ES-I3 (cell line): ENCODE measurements at regions not wholly inside any gene's neighbourhood (a gene's known extent, or its start where the extent isn't known, plus 50 kb on each side); places are given as distances from the start of the nearest gene placed in this dataset.

ENCODE experiments used
- H3K36me3 ChIP-seq: 2 replicates; pipeline ENCODE4 v1.6.1; 2013; ENCODE audit warnings: mild to moderate bottlenecking, low read length, control low read depth, moderate library complexity; ENCODE audit not compliant: insufficient read depth
- H3K4me1 ChIP-seq: 2 replicates; pipeline ENCODE4 v1.6.1; 2013; ENCODE audit warnings: mild to moderate bottlenecking, control low read depth, low read length; ENCODE audit not compliant: insufficient read depth
- H3K9ac ChIP-seq: 2 replicates; pipeline ENCODE4 v1.6.1; 2013; ENCODE audit warnings: low read depth, mild to moderate bottlenecking, low read length, moderate library complexity
- H3K9me3 ChIP-seq: 2 replicates; pipeline ENCODE4 v1.6.1; 2013; ENCODE audit warnings: mild to moderate bottlenecking, low read length, moderate library complexity; ENCODE audit not compliant: control insufficient read depth, insufficient read depth

DNA sequence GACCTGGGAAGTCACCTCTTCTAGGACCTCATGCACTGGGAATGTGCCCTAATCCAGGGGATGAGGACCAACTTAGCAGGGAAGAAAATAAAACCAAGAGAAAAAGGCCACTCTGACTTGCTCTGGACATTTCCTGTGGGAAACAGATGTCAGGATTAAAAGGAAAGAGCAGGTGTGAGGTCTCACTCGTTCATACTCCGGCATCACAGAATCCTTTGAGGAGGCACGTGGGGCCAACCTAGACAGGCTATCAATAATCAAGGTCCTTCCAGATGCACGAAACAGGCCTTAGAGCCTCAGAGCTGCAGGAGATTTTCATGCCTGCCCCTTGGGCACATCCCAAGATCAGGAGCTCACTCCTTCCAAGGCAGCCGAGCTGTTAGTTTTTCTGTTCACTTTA lies 321.5 kb upstream of the CCL2 start:
- Histone ChIP-seq H3K9me3 (no peaks in the 10 kb centered on the region), H3K36me3 (no peaks in the 10 kb centered on the region), H3K4me1 (peaks cover 20% of the 10 kb centered on the region), H3K9ac (no peak overlapping the region)

DNA sequence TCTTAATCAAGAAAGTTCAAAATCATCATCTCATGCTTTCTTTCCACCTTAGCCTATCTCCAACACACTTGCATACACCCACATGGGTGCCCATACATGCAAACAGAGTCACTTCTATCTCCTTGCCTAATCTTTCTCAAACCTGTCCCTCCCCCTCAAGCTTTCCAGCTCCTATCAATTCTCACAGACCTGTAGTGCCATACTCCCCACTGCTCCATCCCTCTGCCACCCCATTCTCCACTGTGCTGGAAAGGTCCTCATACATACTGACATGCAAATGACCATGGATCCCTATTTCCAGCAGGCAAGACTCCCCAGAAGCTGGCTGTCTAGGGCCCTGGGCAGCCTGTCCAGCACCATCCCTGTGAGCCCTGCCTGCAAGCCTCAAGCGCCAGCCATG lies 320.4 kb upstream of the CCL2 start:
- Histone ChIP-seq H3K9me3 (no peaks in the 10 kb centered on the region), H3K9ac (no peak overlapping the region), H3K4me1 (peaks cover 12% of the 10 kb centered on the region), H3K36me3 (no peaks in the 10 kb centered on the region)

DNA sequence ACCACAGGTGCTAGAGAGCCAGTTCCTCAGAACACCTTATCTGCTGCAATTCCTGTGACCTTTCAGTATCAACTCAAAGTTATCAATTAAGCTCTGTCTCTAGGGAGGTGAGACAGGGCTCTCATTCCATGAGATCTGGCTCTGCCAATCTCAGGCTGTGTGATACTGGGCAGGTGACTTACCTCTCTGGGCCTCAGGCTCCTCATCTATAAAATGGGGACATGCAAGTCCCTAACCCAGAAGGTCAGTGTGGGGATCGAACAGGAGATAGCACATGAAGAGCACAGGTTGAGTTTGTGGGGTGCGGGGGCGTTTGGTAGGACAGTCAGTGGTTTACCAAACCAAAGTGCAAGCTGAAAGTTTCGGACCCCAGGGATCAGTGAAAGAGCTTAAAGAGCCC lies 319.3 kb upstream of the CCL2 start:
- no peaks in the 10 kb centered on the region for H3K36me3 ChIP-seq
- H3K4me1 ChIP-seq, result 0 out of 2 replicates have a peak, but pooled peaks cover 3% of the 10 kb centered on the region
- no peak overlapping the region for H3K9ac ChIP-seq
- H3K9me3 ChIP-seq, result no peaks in the 10 kb centered on the region

DNA sequence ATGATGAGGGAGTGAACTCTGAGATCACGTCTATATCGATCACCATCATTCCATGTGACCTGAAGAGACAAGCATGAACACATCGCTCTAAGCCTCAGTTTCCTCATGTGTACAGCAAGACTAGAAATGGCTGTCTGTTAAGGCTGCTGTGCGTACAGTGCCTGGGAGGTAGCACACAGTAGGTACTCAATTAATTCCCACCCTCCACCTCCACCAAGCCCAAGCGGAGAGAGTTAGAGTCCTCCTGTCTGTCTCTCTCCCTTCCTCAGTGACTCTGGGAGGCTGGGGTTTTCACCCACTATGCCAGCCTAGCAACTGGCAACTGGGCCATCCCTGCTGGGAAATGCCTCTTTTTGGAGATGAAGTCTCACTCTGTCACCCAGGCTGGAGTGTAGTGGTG lies 318.3 kb upstream of the CCL2 start:
- Histone ChIP-seq H3K36me3 (no peaks in the 10 kb centered on the region), H3K9me3 (no peaks in the 10 kb centered on the region)

DNA sequence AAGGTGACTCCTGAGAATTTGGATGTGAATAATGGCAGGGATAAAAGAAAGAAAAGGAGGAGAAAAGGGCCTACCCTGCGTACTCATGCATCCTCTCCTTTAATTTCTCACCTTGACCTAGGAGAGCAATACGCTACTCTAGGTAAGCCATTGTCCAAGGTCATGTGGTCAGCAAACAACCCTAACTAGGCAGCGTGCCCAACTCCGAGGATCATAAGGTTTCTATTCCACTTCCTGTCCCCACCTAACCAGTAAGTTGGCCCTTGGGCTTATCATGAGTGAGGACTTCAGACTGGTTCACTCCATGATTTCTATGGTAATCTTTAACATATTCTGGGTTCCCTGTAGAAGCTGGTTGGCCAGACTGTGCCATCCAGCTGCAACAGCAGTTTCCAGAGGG lies 315.1 kb upstream of the CCL2 start:
- Histone ChIP-seq H3K4me1 (0 out of 2 replicates have a peak, but pooled peaks cover 3% of the 10 kb centered on the region), H3K9ac (no peak overlapping the region), H3K9me3 (no peaks in the 10 kb centered on the region), H3K36me3 (no peaks in the 10 kb centered on the region)

More for the DNA sequence above, 318.3 kb upstream of the CCL2 start:
- H3K4me1 ChIP-seq, result 0 out of 2 replicates have a peak, but pooled peaks cover 3% of the 10 kb centered on the region
- H3K9ac ChIP-seq, result no peak overlapping the region

DNA sequence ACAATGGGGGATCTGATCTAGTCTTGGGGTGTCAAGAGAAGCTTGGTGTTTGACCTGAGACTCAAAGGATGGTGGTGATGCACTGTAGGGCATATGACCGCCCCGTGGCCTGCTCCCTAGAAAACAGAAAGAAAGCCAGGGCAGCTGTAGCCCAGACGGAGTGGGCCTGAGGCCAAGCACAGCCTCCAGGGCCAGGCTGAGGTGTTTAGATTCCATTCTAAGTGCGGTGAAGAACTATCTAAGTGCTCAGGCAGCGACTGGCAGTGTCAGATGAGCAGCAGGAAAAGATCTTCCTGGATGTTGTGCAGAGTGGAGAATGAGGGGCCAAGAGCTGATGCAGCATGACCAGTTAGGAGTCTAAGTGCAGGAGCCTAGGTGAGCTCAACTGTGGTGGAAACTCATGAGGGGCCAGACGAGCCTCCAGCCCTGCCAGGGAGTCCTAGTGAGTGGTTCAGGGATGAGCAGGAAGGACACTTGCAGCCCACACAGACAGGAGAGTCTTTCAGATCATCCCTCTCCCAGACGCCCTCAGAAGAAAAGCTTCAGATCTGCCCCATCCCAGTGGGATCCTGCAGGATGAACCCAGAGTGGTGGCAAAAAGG lies 314.2 kb upstream of the CCL2 start:
- Histone ChIP-seq H3K36me3 (no peaks in the 10 kb centered on the region), H3K4me1 (0 out of 2 replicates have a peak, but pooled peaks cover 3% of the 10 kb centered on the region), H3K9ac (no peak overlapping the region)

DNA sequence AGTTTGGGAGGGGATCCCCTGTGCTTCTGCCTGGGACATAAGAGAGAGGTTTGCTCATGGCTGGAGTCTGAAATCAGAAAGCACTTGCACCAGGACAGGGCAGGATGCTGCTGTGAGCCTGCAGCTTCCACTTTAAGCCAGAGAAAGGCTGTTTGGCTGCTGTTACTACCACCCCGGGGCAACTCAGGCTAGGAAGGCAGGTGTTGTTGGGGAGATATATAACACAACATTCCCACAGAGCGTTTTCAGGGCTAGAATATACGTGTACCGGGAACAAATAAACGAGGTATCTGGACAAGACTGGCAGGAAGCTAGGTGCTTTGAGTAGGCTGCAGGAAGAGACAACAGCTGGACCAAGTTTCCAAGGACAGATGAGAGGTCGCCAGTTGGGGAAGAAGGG lies 313.3 kb upstream of the CCL2 start:
- Histone ChIP-seq H3K9ac (no peak overlapping the region), H3K4me1 (0 out of 2 replicates have a peak, but pooled peaks cover 3% of the 10 kb centered on the region), H3K9me3 (no peaks in the 10 kb centered on the region), H3K36me3 (no peaks in the 10 kb centered on the region)

More for the DNA sequence above, 314.2 kb upstream of the CCL2 start:
- no peaks in the 10 kb centered on the region for H3K9me3 ChIP-seq

DNA sequence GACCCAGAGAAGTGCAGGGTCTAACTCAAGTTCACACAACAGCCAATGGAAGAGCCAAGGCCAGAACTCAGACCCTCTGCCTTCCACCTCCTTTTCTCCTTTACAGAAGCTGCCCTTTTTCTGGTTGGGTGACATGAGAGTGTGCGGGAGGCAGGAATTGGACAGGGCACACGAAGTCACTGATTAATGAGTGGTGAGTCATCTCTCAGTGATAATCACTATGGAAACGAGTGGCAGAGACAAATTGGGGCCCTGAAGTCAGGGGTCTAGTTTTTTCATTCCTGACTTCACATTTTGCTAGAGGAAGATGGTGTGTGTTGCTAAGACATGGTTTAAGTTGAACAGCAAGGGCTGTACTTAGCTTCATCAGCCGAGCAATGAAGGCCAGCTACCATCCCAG lies 312.7 kb upstream of the CCL2 start:
- no peak overlapping the region for H3K9ac ChIP-seq
- no peaks in the 10 kb centered on the region for H3K9me3 ChIP-seq
- no peaks in the 10 kb centered on the region for H3K36me3 ChIP-seq
- H3K4me1 ChIP-seq, result 0 out of 2 replicates have a peak, but pooled peaks cover 3% of the 10 kb centered on the region

DNA sequence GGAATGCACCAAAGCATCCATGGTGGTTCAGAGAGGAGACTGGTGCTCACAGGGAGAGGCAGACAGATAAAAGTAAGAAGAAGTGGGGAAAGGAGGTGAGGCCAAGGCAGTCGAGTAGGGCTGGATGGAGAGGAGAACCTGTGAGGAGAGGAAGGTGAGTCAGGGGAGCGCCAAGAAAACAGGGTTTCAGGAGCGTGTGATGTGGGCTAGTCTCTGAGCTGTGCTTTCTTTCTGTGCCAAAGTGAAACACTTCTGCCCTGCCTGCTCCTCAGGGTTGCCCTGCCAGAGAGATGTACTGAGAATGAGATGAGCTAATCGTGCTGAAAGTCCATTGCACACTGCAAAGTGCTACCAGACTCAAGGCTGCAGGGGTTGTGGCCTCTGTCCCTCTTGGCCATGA lies 310.7 kb upstream of the CCL2 start:
- Histone ChIP-seq H3K9ac (no peak overlapping the region), H3K4me1 (no peaks in the 10 kb centered on the region), H3K9me3 (no peaks in the 10 kb centered on the region), H3K36me3 (no peaks in the 10 kb centered on the region)

DNA sequence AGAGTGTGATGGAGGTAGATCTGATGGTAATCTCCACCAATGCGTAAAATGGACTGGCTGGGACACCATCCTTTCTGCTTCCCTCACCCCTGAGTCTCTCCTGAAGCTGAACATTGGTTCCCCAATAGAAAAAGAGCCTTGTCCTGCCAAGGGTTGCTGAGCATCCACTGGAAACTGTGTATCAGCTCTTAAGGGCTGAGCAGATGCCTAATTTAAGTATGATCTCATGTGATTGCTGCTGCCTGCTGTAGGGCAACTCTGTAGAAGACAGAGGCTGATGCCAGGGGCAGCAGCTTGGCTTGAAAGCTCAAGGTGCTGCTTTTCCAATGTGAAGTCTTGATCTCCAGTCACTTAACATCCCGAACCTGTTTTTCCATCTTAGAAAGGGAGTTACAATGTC lies 310.3 kb upstream of the CCL2 start:
- Histone ChIP-seq H3K36me3 (no peaks in the 10 kb centered on the region), H3K9ac (no peak overlapping the region), H3K4me1 (no peaks in the 10 kb centered on the region)

DNA sequence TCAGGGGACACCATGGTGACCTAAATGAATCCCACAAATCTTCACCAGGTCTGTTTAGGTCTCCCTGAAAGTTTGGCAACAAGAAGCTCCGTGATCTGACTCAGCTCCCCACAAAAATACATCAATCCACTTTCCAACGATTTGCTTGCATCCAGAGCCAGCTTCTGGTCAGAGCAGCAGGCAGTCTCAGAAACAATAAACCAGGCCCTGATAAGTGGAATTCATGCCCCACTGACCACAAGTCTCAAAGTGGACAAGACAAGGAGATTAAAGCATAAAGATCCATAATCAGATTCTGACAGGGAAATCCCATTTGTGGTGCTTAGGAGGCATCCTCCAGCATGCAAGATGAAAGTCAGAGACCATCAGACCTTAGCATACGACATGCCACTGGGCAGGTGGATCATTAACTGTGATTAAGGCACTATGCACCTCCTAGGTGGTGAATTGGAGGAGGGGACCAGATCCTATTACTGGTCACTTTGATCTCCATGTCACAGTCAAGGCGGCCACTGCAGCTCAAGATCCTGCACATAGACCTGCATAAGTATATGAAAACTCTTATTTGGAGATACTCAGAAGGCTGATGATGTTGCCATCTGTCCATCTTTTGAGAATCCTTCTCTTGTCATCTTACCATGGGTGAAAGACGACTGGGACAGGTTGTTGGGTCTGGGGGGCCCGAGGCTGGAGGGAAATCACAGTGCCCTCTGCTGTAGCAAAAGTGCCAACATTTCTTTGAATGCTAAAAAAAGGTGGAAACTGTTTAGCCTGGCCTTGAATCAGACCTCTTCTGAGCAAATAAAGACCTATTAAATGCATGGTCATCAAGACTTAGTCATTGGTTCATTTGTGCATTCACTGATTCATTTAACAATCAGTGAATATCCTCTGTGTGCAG lies 309.2 kb upstream of the CCL2 start:
- no peaks in the 10 kb centered on the region for H3K36me3 ChIP-seq
- no peaks in the 10 kb centered on the region for H3K9me3 ChIP-seq
- H3K4me1 ChIP-seq, result no peaks in the 10 kb centered on the region
- H3K9ac ChIP-seq, result no peak overlapping the region

More for the DNA sequence above, 310.3 kb upstream of the CCL2 start:
- no peaks in the 10 kb centered on the region for H3K9me3 ChIP-seq

DNA sequence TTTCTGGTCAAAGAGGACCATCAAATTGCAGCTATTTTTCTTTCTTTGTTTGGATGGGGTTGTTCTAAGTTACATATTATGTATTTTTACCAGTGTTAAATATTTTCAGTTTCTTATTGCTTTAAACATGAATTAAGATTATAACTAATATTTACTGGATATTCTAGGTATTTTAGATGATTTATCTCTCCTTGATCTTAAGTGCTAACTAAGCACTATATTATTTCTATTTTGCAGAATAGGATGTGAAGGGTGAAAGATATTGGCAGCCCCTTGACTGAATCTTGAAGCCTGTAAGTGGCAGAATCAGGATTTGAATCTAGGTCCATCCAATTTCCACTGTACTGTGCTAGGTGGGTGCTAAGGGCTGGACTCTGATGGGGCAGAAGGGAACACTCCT lies 307.3 kb upstream of the CCL2 start:
- Histone ChIP-seq H3K9ac (no peak overlapping the region), H3K9me3 (no peaks in the 10 kb centered on the region), H3K36me3 (no peaks in the 10 kb centered on the region), H3K4me1 (no peaks in the 10 kb centered on the region)

DNA sequence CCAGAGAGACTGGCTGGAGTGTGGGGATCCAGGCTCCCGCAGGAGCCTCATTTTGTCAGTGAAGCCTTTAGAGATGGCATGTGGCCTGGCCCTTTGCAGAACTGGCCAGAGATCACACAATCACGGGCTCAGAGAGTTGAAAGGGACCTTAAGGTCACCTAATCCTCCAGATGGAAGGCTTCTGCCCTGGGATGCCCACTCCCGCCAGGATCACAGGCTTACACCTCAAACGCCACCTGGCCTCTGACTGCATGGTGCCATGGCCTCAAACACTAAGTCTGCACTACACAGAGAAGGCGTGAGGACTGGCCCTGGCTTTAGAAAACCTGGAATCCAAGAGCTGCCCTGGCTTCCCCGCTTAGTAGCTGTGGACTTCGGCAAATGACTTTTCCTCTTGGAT lies 306.8 kb upstream of the CCL2 start:
- Histone ChIP-seq H3K9ac (no peak overlapping the region), H3K9me3 (no peaks in the 10 kb centered on the region), H3K4me1 (no peaks in the 10 kb centered on the region), H3K36me3 (no peaks in the 10 kb centered on the region)

DNA sequence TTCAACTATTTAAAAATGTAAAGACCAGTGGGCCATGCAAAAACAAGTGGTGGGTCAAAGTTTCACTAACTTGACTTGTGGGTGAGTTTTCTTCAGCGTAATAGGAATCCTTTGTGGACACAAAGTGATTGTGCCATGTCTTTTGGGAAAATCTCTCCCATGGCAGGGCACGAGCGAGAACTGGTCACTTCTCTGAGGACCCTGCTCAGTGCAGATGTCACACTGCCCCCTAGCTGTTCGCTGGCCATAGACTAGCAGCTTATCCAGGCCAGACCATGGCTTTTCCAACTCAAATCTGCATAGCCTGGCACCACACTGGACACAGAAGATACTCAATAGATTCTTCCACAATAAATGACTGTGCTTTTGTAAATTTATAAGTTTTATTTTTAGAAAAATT lies 306.0 kb upstream of the CCL2 start:
- Histone ChIP-seq H3K9me3 (no peaks in the 10 kb centered on the region), H3K9ac (no peak overlapping the region), H3K4me1 (no peaks in the 10 kb centered on the region), H3K36me3 (no peaks in the 10 kb centered on the region)

DNA sequence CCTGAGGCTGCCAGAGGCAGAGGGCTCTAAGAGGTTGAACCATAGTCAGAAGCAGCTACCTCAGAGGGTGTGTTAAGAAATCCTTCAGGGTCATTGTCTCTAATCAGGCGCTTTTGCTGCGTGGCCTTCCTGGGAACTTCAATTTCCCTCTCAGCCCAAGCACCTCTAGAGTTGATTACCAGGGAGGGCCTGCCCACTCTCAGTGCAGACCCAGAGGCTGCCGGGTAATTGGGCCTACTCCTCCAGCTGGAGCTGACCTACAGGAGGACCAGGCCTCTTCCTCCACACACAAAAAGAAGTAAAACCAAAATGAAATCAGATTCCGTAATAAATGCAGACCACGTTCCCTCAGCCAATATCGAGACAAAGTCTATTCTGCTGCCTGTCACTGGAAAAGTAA lies 305.0 kb upstream of the CCL2 start:
- no peak overlapping the region for H3K9ac ChIP-seq

More for the DNA sequence above, 305.0 kb upstream of the CCL2 start:
- Histone ChIP-seq H3K4me1 (no peaks in the 10 kb centered on the region), H3K36me3 (no peaks in the 10 kb centered on the region), H3K9me3 (no peaks in the 10 kb centered on the region)
